ENCODE measurements at regions not wholly inside any gene's neighbourhood (a gene's known extent, or its start where the extent isn't known, plus 50 kb on each side); places are given as distances from the start of the nearest gene placed in this dataset.

GRCh38 chr14:71486279-71486678 is 445.9 kb upstream of the RGS6 start:
- TF ChIP-seq IRF2 (CRISPR knock-in tag; IDR thresholded peaks at IDR 0.05; ENCODE audit: borderline replicate concordance, low read depth) (no peak), CTCF (IDR thresholded peaks at IDR 0.05) (no peak), CREB1 (CRISPR knock-in tag; IDR thresholded peaks at IDR 0.05) (no peak), JUN (CRISPR knock-in tag; IDR thresholded peaks at IDR 0.05) (no peak), TP53 (CRISPR knock-in tag; IDR thresholded peaks at IDR 0.05) (no peak), GTF2I (CRISPR knock-in tag; conservative IDR thresholded peaks at IDR 0.05) (no peak)

All from WTC11 (cell line).